ENCODE measurements at regions not wholly inside any gene's neighbourhood (a gene's known extent, or its start where the extent isn't known, plus 50 kb on each side); places are given as distances from the start of the nearest gene placed in this dataset.

DNA sequence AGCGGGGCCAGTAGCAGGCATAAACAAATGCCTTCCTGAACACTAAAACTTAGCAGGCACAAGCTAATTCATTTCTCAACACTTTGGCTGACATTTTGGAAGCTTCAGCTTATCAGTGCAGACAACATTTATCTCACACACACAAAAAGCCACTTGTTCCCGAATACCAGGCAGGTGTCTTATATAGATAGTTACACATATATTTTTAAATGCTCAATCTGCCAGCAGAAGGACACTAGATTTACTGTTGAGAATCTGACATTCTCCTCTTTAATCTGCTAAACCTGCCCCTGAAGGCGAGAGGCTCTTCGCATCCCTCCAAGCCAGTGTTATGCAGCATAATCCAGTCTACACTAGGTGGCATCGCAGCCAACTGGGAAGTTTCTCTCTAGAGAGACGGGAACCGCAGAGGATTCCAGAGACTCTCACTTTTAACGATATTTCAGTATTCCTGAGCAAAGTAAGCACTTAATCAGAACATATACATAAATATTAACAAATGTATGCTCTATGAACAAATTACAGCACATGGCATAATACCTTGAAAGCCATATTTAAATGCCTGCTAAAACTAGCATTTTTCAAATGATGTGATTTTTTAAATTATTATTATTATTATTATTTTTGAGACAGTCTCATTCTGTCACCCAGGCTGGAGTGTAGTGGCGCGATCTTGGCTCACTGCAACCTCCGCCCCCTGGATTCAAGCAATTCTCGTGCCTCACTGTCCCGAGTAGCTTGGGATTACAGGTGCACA lies 90.2 kb upstream of the SCG2 start:
- TF ChIP-seq, protein P1, sequence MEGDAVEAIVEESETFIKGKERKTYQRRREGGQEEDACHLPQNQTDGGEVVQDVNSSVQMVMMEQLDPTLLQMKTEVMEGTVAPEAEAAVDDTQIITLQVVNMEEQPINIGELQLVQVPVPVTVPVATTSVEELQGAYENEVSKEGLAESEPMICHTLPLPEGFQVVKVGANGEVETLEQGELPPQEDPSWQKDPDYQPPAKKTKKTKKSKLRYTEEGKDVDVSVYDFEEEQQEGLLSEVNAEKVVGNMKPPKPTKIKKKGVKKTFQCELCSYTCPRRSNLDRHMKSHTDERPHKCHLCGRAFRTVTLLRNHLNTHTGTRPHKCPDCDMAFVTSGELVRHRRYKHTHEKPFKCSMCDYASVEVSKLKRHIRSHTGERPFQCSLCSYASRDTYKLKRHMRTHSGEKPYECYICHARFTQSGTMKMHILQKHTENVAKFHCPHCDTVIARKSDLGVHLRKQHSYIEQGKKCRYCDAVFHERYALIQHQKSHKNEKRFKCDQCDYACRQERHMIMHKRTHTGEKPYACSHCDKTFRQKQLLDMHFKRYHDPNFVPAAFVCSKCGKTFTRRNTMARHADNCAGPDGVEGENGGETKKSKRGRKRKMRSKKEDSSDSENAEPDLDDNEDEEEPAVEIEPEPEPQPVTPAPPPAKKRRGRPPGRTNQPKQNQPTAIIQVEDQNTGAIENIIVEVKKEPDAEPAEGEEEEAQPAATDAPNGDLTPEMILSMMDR (IDR thresholded peaks at IDR 0.05; ENCODE audit: low read depth, low read length): peak; percentile 83
- POLR2A ChIA-PET: no interaction called here
- Histone ChIP-seq H3K27me3 (ENCODE audit: control insufficient read depth, insufficient read depth, low read length) (no peaks in the 10 kb centered on the region), H3K27ac (ENCODE audit: low read depth, low read length) (no peak overlapping the region), H3K9me3 (ENCODE audit: control insufficient read depth, insufficient read depth, low read length) (no peaks in the 10 kb centered on the region), H3K4me3 (ENCODE audit: low read depth, low read length) (no peak overlapping the region)
- DNase-seq (ENCODE audit: low read depth, low spot score): no peak
- CTCF ChIA-PET: interaction anchor here (0.5 to 3.2 kb wide), 12 partner anchors 8 to 445 kb away, joined by 3 to 48 read pairs (median 4); no protein-coding TSS in a partner anchor

DNA sequence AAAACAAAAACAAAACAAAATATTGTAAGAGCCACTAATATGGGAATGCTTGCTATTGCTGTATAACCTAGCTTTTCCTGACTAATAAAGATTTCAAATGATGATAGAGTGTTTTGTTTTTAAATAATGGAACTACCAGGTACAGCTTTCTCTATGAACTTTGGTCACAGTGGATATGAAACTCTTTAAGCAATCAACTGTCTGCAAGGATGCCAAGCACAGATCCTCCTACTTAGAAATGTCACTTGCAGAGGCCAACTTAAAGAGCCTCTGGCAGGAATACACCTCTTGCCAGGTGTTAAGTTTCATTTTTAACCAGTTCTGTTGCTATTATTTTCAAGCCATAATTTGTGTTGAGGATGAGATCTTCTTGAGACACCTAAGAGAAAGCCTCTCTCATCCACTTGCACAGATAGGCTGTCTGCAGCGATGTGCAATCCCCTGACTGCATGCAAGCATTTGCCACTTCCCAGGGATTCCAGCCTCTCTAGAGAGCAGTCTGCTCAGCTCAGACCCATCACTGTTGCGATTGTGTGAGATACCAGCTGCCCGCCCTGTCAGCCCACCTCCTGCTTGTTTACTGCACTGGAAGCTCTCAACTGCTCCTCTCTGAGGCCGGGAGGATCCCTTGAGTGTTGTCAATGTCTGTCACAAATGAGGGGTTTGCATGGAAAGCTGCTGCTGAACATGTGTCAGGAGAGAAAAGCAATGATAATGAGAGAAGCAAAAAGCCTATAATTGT lies 86.1 kb upstream of the SCG2 start:
- DNase-seq (ENCODE audit: low read depth, low spot score): no peak
- TF ChIP-seq, protein P1 (IDR thresholded peaks at IDR 0.05; ENCODE audit: low read depth, low read length): no peak
- H3K27me3 ChIP-seq (ENCODE audit: control insufficient read depth, insufficient read depth, low read length): no peaks in the 10 kb centered on the region
- no peaks in the 10 kb centered on the region for H3K9me3 ChIP-seq (ENCODE audit: control insufficient read depth, insufficient read depth, low read length)
- CTCF ChIA-PET: interaction anchor here (0.7 to 2.1 kb wide), 5 partner anchors 12 to 441 kb away, joined by 3 to 9 read pairs (median 4); no protein-coding TSS in a partner anchor
- POLR2A ChIA-PET: no interaction called here
- H3K4me3 ChIP-seq (ENCODE audit: low read depth, low read length): no peak overlapping the region
- H3K27ac ChIP-seq (ENCODE audit: low read depth, low read length): no peak overlapping the region

DNA sequence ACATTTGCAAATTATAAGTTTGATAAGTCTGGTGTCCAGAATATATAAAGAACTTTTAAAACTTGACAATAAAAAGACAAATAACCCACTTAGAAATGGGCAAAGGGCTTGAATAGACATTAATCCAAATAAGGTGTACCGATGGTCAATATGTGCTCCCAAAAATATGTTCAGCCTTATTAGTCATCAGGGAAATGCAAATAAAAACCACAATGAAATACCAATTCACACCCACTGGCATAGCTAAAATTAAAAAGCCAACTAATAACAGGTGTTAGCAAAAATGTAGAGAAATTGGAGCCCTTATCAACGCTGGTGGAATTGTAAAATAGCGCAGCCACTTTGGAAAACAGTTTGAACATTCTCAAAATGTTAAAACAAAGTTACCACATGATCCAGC lies 79.0 kb upstream of the SCG2 start:
- DNase-seq (ENCODE audit: low read depth, low spot score): no peak

DNA sequence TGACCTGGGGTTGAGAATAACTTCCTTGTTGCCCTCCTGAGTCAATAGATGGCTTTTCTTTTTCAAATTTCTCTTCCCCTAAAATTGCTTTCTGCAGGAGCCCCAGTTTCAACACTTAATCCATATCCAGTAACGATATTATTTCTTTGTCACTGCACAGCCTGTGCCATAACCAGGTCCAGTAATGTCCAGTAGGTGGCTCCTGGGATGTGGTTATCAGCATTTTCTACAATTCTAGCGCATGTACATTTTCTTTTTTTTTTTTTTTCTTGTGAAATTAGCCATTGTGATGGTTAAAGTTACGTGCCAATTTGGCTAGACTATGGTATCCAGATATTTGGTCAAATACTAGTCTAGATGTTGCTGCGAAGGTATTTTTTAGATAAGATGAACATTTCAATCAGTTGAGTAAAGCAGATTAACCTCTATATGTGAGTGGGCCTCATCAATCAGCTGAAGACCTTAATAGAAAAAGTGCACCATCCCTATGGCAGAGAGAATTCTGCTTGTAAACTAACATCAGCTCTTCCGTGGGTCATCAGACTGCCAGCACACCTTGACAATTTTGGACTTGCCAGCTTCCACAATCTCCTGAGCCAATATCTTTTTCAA lies 72.9 kb upstream of the SCG2 start:
- DNase-seq (ENCODE audit: low read depth, low spot score): no peak
- ChIA-PET POLR2A (no interaction called here), CTCF (interaction anchor here (0.7 to 4.6 kb wide), 11 partner anchors 9 to 841 kb away, joined by 3 to 65 read pairs (median 3); no protein-coding TSS in a partner anchor)
- Histone ChIP-seq H3K4me3 (ENCODE audit: low read depth, low read length) (no peak overlapping the region), H3K27me3 (ENCODE audit: control insufficient read depth, insufficient read depth, low read length) (no peaks in the 10 kb centered on the region), H3K9me3 (ENCODE audit: control insufficient read depth, insufficient read depth, low read length) (no peaks in the 10 kb centered on the region), H3K27ac (ENCODE audit: low read depth, low read length) (no peak overlapping the region)
- TF ChIP-seq, protein P1 (IDR thresholded peaks at IDR 0.05; ENCODE audit: low read depth, low read length): peak; percentile 81

More for the DNA sequence above, 79.0 kb upstream of the SCG2 start:
- ChIA-PET POLR2A (no interaction called here), CTCF (no interaction called here)
- Histone ChIP-seq H3K27ac (ENCODE audit: low read depth, low read length) (no peak overlapping the region), H3K9me3 (ENCODE audit: control insufficient read depth, insufficient read depth, low read length) (no peaks in the 10 kb centered on the region), H3K4me3 (ENCODE audit: low read depth, low read length) (no peak overlapping the region), H3K27me3 (ENCODE audit: control insufficient read depth, insufficient read depth, low read length) (no peaks in the 10 kb centered on the region)
- TF ChIP-seq, protein P1 (IDR thresholded peaks at IDR 0.05; ENCODE audit: low read depth, low read length): no peak
